Astrocyte (in vitro differentiated cells and primary cell): ENCODE measurements at regions not wholly inside any gene's neighbourhood (a gene's known extent, or its start where the extent isn't known, plus 50 kb on each side); places are given as distances from the start of the nearest gene placed in this dataset.

Source experiments
- CTCF ChIP-seq: IDR thresholded peaks from 2 replicates; pipeline ENCODE4 v1.5.1; 2011; ENCODE audit warnings: low read depth, mild to moderate bottlenecking, inconsistent platforms, low read length, moderate library complexity; ENCODE audit not compliant: insufficient read depth
- EZH2 ChIP-seq: IDR thresholded peaks from 2 replicates; pipeline ENCODE4 v1.6.1; 2012; ENCODE audit warnings: mild to moderate bottlenecking, low read length, inconsistent platforms; ENCODE audit not compliant: insufficient read depth

- TF ChIP-seq CTCF (no peak), EZH2 (no peak)
Measured at GRCh38 chr11:130647371-130647770, 198.9 kb downstream of the ADAMTS15 start.
